Hypothalamus (tissue), 51 donors: ENCODE measurements at regions not wholly inside any gene's neighbourhood (a gene's known extent, or its start where the extent isn't known, plus 50 kb on each side); places are given as distances from the start of the nearest gene placed in this dataset.
A peak's percentile ranks its signal among the peaks of the same experiment; 100 is the strongest.

ENCODE experiments used
- DNase-seq, 51 donors: peaks; one replicate each; lab custom pipeline; 2025; lab: John Stamatoyannopoulos, UW

- DNase-seq = no peak
These were observed 596.7 kb upstream of the MKI67 start for GRCh38 chr10:128722947-128723346.

- no peak for DNase-seq
These were observed 597.5 kb upstream of the MKI67 start for GRCh38 chr10:128723631-128724205.

DNA sequence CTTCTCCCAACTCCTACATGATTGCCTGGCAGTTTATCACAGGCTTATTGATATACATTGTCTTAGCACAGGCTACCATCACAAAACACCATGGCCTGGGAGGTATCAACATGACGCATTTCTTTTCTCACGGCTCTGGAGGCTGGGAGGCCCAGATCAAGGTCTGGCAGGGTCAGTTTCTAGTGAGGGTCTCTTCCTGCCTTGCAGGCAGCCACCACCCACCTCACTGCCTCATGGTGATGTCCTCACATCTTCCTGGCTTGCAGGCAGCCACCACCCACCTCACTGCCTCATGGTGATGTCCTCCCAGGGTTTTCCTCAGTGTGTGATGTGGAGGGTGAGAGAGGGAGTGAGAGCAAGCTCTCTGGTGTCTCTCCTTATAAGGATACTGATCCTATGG is 599.3 kb upstream of the MKI67 start:
- DNase-seq = no peak

GRCh38 chr10:128727114-128727513 is 600.9 kb upstream of the MKI67 start:
- DNase-seq = no peak

- DNase-seq = no peak
These were observed 603.7 kb upstream of the MKI67 start for GRCh38 chr10:128729910-128730420.

DNA sequence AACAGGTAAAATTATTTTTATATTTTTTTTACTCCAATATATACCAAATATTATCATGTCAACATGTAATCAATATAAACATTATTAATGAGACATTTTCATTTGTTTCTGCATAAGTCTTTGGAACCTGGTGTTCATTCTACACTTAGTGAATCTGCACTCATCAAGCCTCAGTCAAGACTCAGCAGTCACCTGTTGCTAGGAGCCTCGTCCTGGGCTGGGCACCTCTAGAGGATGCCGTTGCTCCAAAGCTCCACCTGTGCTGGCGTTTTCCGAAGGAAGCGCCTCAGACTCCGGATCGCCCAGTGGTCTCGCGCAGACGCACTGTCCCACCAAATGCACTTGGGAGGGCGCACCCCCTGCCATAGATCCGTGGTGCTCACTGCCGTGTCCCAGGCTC is 604.7 kb upstream of the MKI67 start:
- no peak for DNase-seq

- peak in 1 of 51 donors; percentile 5 for DNase-seq
These were observed 607.9 kb upstream of the MKI67 start for GRCh38 chr10:128734161-128734560.

DNA sequence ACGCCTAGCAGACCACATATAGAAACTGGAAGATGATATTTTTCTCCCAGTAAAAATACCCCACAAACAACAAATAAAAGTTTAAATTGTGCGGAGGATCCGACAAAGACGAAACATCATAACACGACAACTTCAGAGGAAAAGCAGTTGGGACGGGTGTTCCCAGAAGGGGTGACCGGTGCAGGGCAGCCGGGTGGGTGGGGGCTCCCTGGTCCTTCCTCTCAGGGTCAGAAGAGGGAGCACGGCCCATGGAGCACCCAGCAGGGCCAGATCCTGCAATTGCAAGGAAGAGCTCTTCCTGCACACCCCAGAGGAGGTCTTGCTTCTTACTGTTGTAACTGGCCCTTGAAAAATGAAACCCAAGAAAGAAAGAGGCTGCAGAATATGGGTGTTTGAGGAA is 608.5 kb upstream of the MKI67 start:
- DNase-seq = no peak

DNA sequence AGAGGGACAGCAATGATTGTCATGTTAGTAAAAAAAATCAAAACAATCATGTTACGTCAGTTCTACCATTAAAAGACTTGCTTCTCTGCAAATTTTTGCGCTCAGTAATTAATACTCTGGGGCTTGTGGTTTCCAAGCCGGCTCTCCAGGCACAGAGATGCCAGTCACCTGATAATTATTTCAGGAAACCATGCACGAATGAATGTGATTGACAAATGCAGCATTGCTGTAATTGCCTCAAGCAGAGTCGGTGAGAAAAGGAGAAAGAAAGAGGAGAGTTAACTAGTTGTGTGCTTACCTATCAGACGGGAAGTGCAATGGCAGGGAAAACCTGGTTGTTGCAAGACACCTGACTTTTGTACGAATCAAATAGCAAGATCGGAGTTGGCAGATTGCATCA is 609.8 kb upstream of the MKI67 start:
- DNase-seq = no peak

DNA sequence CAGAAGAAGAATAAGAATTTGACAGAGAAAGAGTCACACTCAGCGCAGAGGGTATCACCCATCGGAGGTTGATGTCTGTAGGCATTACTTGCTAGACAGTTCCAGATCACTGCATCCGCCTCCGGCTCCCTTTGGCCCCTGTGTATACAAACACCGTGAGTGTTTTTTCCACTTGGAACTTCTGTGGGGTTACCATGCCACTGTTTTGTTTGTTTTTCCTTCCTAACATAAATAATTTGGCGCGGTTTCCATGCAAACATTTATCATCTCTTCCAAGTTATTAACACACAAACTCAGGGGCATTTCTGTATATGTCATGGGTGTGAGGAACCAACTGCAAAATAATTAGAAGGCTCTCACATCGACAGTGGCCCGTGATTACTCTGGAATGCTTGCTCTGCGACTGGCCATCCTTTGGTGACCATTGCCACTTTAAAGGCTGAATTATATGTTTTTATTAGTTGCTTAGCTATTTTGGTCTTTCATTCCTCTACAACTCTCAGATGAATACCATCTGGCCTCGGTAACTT is 612.2 kb upstream of the MKI67 start:
- no peak for DNase-seq

DNA sequence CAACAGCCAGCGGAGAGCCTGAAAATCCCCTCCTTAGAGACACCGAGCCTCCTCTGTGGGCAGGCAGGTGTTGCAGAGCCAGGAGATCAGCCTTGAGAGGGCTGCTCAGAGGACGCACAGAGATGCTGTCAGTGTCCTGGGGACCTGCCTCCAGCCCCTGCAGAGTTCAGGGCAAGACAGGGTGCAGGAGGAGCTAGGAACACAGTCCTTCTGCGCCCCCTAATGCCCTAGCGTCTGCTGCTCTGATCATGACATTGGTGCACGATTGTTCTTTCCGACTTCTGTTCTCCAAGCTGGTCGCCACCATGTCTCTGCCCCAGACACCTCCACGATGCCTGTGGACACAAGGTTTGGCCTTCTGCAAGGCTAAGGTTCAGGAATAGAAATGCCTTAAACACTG is 613.7 kb upstream of the MKI67 start:
- no peak for DNase-seq

- no peak for DNase-seq
These were observed 615.0 kb upstream of the MKI67 start for GRCh38 chr10:128741180-128741579.

GRCh38 chr10:128741680-128742079 is 615.5 kb upstream of the MKI67 start:
- no peak for DNase-seq

DNA sequence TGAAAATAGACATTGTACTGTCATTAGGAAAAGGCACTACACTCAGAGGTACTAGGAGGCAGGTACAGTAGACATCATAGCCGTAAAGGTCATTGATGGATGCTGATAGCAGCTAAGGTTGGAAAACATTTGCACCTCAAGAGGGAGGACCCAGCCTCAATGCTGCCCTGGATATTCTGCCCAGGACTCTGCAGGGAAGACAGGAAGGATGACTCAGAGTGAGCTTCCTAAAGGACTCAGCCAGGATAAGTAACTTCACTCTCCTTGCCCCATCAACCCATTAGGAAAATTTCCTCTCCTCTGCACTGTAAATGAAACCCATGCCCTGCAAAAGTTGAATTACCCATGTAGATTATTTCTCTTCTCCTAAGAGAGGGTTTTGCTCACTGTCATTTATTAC is 617.9 kb upstream of the MKI67 start:
- DNase-seq = no peak

- DNase-seq = no peak
These were observed 618.6 kb upstream of the MKI67 start for GRCh38 chr10:128744811-128745305.

DNA sequence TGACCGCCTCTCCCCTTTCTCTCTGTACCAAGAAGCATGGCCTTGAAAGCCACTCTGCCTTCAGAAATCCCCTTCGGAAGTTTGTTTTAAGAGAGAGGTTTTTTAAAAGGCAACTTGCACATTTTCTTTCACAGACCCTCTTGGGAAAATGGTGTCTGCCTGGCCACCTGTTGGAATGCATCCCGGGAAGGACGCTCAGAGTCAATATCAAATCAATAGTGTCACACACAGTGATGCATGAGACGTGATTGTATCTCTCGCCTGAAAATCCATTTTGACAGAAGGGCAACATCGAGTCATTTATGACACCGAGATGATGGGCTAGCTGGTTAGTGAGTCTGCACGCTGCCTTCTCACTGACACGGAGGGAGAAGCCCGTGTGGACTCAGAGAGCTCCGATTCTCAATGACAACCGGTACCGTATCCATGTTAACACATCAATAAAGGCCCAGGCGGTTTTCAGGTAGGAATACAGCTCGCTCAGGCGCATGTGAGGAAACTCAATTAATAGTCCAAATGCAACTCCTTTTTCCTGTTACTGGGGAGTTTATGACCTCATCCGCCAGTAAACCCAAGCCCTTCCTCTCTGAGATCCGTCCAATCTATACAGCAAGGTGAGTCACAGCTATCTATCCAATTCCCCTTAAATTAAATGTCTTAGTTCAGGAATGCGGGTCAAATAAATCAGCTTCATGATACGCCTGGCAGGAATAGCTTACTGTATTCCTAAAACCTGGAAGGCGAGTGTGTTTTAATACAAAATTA is 621.5 kb upstream of the MKI67 start:
- no peak for DNase-seq

GRCh38 chr10:128751284-128751683 is 625.1 kb upstream of the MKI67 start:
- peak in 22 of 51 donors; percentile 2 to 68 (median 26) for DNase-seq

DNA sequence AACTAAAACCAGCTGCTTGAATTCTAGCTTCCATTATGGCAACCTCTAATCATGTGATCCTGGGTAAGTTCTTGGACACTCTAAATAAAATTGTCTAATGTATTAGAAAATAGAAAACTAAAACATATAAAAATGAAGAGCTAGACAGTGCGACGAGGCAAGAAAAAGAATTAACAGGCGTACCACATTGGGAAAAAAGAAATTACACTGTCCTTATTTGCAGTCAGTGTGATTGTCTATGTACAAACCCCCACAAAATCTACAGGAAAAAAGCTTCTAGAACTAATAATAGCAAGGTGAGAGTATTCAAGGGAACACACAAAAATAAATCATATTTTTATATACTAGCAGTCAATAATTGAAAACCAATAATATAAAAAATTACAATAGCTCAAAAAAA is 625.6 kb upstream of the MKI67 start:
- no peak for DNase-seq

DNA sequence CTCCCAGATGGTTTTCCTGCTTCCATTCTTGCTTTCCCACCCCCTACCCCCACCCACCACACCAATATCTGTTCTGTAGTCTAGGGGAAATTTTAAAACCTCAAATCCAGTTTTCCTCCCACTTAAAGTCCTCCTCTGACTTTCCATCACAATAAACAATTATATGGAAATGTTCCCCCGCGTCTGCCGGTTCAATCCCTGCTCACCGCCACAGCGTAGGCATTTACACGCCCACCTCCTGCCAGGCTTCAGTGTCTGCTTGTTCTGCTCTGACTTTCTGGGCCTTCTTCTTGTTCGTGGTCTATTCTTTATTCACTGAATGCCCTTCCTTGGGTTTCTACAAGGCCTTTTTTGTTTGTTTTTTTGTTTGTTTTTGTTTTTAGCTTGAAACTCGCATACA is 633.0 kb upstream of the MKI67 start:
- DNase-seq = peak in 3 of 51 donors; percentile 2 to 47 (median 15)

- peak in 1 of 51 donors; percentile 14 for DNase-seq
These were observed 637.4 kb upstream of the MKI67 start for GRCh38 chr10:128763588-128763987.

GRCh38 chr10:128764190-128764589 is 638.0 kb upstream of the MKI67 start:
- DNase-seq = no peak

DNA sequence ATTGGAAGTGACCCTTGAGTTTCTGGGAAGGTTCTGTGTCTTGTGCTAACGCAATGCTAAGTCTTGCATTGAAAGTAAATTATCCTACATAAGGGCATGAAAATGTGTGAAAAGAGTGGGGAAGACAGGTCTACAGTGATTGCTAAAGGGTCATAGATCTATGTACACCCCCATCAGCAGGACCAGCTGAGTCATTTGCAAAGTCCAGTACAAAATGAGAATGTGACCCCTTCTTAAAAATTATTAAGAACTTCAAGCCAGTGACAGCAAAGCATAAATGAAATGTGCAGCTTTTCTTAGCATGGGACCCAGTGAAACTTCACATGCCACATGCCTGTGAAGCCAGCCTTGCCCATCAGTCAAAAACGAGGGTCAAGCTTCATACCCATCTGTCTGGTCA is 640.7 kb upstream of the MKI67 start:
- no peak for DNase-seq
